K562 (cell line): ENCODE measurements at regions not wholly inside any gene's neighbourhood (a gene's known extent, or its start where the extent isn't known, plus 50 kb on each side); places are given as distances from the start of the nearest gene placed in this dataset.

Experiments
- ATAC-seq: fragments of 200-7000 bp; cut with Tn5 transposase; 3 replicates; pipeline ENCODE4 v1.9.1; 2020; ENCODE audit warnings: moderate library complexity
- BruUV-seq: library from RNA; stranded (reverse); fragments of 400-500 nt; replicated peaks from 2 replicates; lab custom pipeline; 2021; lab: Mats Ljungman, UMichigan
- CTCF ChIA-PET: fragments of 300-600 bp; formaldehyde crosslinking; extraction: SDS; loops from one replicate; lab custom pipeline; 2021; ENCODE audit warnings: low intra/inter-chr PET ratio; lab: Yijun Ruan, JAX
- POLR2A ChIA-PET: fragments of 300-600, 350-650 bp; sonication (Branson Sonifier 250); formaldehyde crosslinking; extraction: SDS; loops from one replicate; lab custom pipeline; 2021; ENCODE audit warnings: antibody characterized with exemption, inconsistent platforms; lab: Yijun Ruan, JAX
- DNase-seq, 4 experiments: peaks; one replicate each; pipeline versions ENCODE4 v3.0.0 to v3.0.0-alpha.2; 2011 to 2018; ENCODE audit warnings: low spot score in 3 of 4, mixed read lengths in 3 of 4; ENCODE audit errors: extremely low read depth in 1 of 4
- FAIRE-seq: peaks from 2 replicates; lab custom pipeline; 2011; peaks lifted over from hg19 to GRCh38; lab: Jason Lieb, UNC
- H2AFZ ChIP-seq: 2 replicates; pipeline ENCODE4 v1.6.0; 2011; ENCODE audit warnings: low read depth, low read length, control low read depth, inconsistent platforms
- H3K27ac ChIP-seq: fragments of 200-600 bp; 3 replicates; pipeline ENCODE4 v1.8.0; 2011; ENCODE audit warnings: low read depth, mild to moderate bottlenecking, control low read depth, inconsistent platforms, low read length, moderate library complexity, mixed read lengths; ENCODE audit errors: extremely low read depth
- H3K27me3 ChIP-seq, 2 experiments: fragments of 300-600 bp in 1 of 2; 2 replicates in 1 of 2; 3 replicates in 1 of 2; pipeline versions ENCODE4 v1.6.0 to v1.8.0; 2011; ENCODE audit warnings: inconsistent platforms in 2 of 2, low read length in 2 of 2, mild to moderate bottlenecking in 1 of 2, mixed read lengths in 1 of 2, moderate library complexity in 1 of 2; ENCODE audit not compliant: control insufficient read depth in 2 of 2, insufficient read depth in 2 of 2
- H3K36me3 ChIP-seq: fragments of 300-600 bp; 3 replicates; pipeline ENCODE4 v1.8.0; 2011; ENCODE audit warnings: mild to moderate bottlenecking, low read length, inconsistent platforms; ENCODE audit not compliant: control insufficient read depth, insufficient read depth
- H3K4me1 ChIP-seq, 2 experiments: fragments of 200-600 bp in 1 of 2; replicated peaks in 1 of 2; 2 replicates in 1 of 2; 3 replicates in 1 of 2; pipeline versions ENCODE4 v1.5.1 to v1.8.0; 2011; ENCODE audit warnings: inconsistent platforms in 2 of 2, low read length in 2 of 2, mild to moderate bottlenecking in 1 of 2, mixed read lengths in 1 of 2, moderate library complexity in 1 of 2; ENCODE audit not compliant: control insufficient read depth in 2 of 2, insufficient read depth in 2 of 2
- H3K4me2 ChIP-seq: 2 replicates; pipeline ENCODE4 v1.6.1; 2011; ENCODE audit warnings: low read length, control low read depth, inconsistent platforms, mixed read lengths; ENCODE audit not compliant: insufficient read depth
- H3K4me3 ChIP-seq: fragments of 200-600 bp; sonication (generic), shearing (Covaris generic); 2 replicates; pipeline ENCODE4 v1.5.1; 2016; ENCODE audit warnings: control low read depth, inconsistent platforms
- H3K79me2 ChIP-seq: fragments of 200-600 bp; 3 replicates; pipeline ENCODE4 v1.8.0; 2011; ENCODE audit warnings: low read length, inconsistent platforms; ENCODE audit not compliant: control insufficient read depth, insufficient read depth
- H3K9ac ChIP-seq, 2 experiments: 2 replicates each; pipeline versions ENCODE4 v1.6.0 to v1.6.1; 2011; ENCODE audit warnings: low read depth in 2 of 2, low read length in 2 of 2, control low read depth in 1 of 2, inconsistent platforms in 1 of 2, mild to moderate bottlenecking in 1 of 2, mixed read lengths in 1 of 2; ENCODE audit not compliant: insufficient read depth in 1 of 2
- H3K9me1 ChIP-seq: one replicate; pipeline ENCODE4 v1.6.0; 2011; ENCODE audit warnings: inconsistent platforms, mild to moderate bottlenecking, low read length, moderate library complexity; ENCODE audit not compliant: control insufficient read depth, insufficient read depth
- H3K9me3 ChIP-seq: replicated peaks from 2 replicates; pipeline ENCODE4 v1.5.1; 2011; ENCODE audit warnings: low read depth, low read length, inconsistent platforms; ENCODE audit not compliant: control insufficient read depth, insufficient read depth
- H4K20me1 ChIP-seq: replicated peaks from 2 replicates; pipeline ENCODE4 v1.6.1; 2011; ENCODE audit warnings: low read length, inconsistent platforms, mixed read lengths; ENCODE audit not compliant: control insufficient read depth, insufficient read depth
- ARNT ChIP-seq, 2 experiments: fragments of 450-650 bp; IDR thresholded peaks; 2 replicates each; pipeline ENCODE4 v1.6.1; 2016; ENCODE audit warnings: mild to moderate bottlenecking in 1 of 2
- GABPB2 ChIP-seq: fragments of 250-450 bp; sonication (Bioruptor Pico); conservative IDR thresholded peaks from 2 replicates; pipeline ENCODE4 v1.5.1; 2021; ENCODE audit warnings: mild to moderate bottlenecking
- HDGF ChIP-seq: fragments of 450-650 bp; IDR thresholded peaks from 2 replicates; pipeline ENCODE4 v1.6.1; 2016
- HOMEZ ChIP-seq: fragments of 250-450 bp; sonication (Bioruptor Pico); IDR thresholded peaks from 2 replicates; pipeline ENCODE4 v1.4.0; 2020; ENCODE audit warnings: mild to moderate bottlenecking, moderate library complexity
- PCBP1 ChIP-seq: fragments of 200-400 bp; formaldehyde crosslinking; IDR thresholded peaks from 2 replicates; pipeline ENCODE4 v1.6.1; 2018; ENCODE audit warnings: mild to moderate bottlenecking, low read depth, low read length; ENCODE audit not compliant: poor library complexity, severe bottlenecking
- RBM39 ChIP-seq: fragments of 200-400 bp; formaldehyde crosslinking; optimal IDR thresholded peaks from 2 replicates; pipeline ENCODE3; 2018; ENCODE audit warnings: low read depth, low read length
- RUNX1 ChIP-seq: sonication (generic); IDR thresholded peaks from 2 replicates; pipeline ENCODE4 v1.6.1; 2016; ENCODE audit warnings: antibody characterized with exemption, low read depth
- TRIM25 ChIP-seq: fragments of 450-650 bp; IDR thresholded peaks from 2 replicates; pipeline ENCODE4 v1.7.0; 2016; ENCODE audit warnings: borderline replicate concordance
- ZNF146 ChIP-seq: IDR thresholded peaks from one replicate; pipeline ENCODE4 v1.6.1; 2018; ENCODE audit warnings: missing compliant biosample characterization; ENCODE audit not compliant: unreplicated experiment
- ZNF347 ChIP-seq: fragments of 450-650 bp; formaldehyde crosslinking; IDR thresholded peaks from 2 replicates; pipeline ENCODE4 v1.4.0; 2020; ENCODE audit warnings: low read depth, mild to moderate bottlenecking, moderate library complexity
- ZNF431 ChIP-seq: sonication (generic); formaldehyde crosslinking; IDR thresholded peaks from 2 replicates; pipeline ENCODE4 v1.8.0; 2022; ENCODE audit warnings: mild to moderate bottlenecking, missing genetic modification reagents
- ZNF696 ChIP-seq: fragments of 250-450 bp; sonication (Bioruptor Pico); conservative IDR thresholded peaks from 2 replicates; pipeline ENCODE4 v1.4.0; 2020; ENCODE audit warnings: mild to moderate bottlenecking, moderate library complexity
- WGBS: fragments of 100-300 bp; shearing (Covaris generic); methylation state at CpG from one replicate; pipeline ENCODE4 v1.1.6; 2016; ENCODE audit warnings: low coverage, mixed read lengths; ENCODE audit not compliant: insufficient coverage; ENCODE audit errors: missing lambda C conversion rate; 5-methylcytosine and 5-hydroxymethylcytosine counted together
- in situ Hi-C: fragments of 300-500 bp; cut with MboI; formaldehyde crosslinking; loops from 4 replicates; pipeline ENCODE4 v1.15.0; 2018; ENCODE audit warnings: inconsistent platforms, mixed read lengths
- intact Hi-C: fragments of 100-400 bp; cut with micrococcal nuclease; formaldehyde crosslinking; loops from 2 replicates; pipeline ENCODE4 v1.14.2; 2022

GRCh38 chr12:92349635-92350034 is 204.0 kb upstream of the BTG1 start:
- Histone ChIP-seq H3K9me3 (no peaks in the 10 kb centered on the region), H3K27me3 (no peaks in the 10 kb centered on the region), H3K4me2 (no peak overlapping the region), H3K79me2 (no peaks in the 10 kb centered on the region), H3K4me3 (no peak overlapping the region), H3K27ac (no peak overlapping the region), H2AFZ (0 out of 2 replicates have a peak overlapping the region, but pooled peaks have one; percentile 16), H3K4me1 (peaks cover 0 to 4% of the 10 kb centered on the region in 2 experiments; a peak in 1 of 5 replicates), H3K9ac (no peak overlapping the region), H3K9me1 (no peaks in the 10 kb centered on the region), H3K36me3 (no peaks in the 10 kb centered on the region), H4K20me1 (no peaks in the 10 kb centered on the region)
- intact Hi-C loops (no loop called here), in situ Hi-C loops (no loop called here)
- no TSS peak for BruUV-seq
- CTCF ChIA-PET = no interaction called here
- TF ChIP-seq ZNF146 (CRISPR knock-in tag) (no peak), HDGF (no peak), PCBP1 (no peak), GABPB2 (CRISPR knock-in tag) (no peak), RUNX1 (no peak), TRIM25 (no peak), HOMEZ (CRISPR knock-in tag) (no peak), ZNF347 (CRISPR knock-in tag) (no peak), ZNF696 (no peak), RBM39 (no peak), ARNT (IDR thresholded peaks at IDR 0.05) (no peak), ZNF431 (CRISPR knock-in tag) (no peak)
- FAIRE-seq (no peak), DNase-seq (no peak), ATAC-seq (no peak)
- WGBS = 88% methylated on average over 1 of the region's 1 CpG
- POLR2A ChIA-PET = interaction anchor here (0.6 kb wide), 1 partner anchor 9 kb away, joined by 4 read pairs; no protein-coding TSS in a partner anchor
